ENCODE measurements at regions not wholly inside any gene's neighbourhood (a gene's known extent, or its start where the extent isn't known, plus 50 kb on each side); places are given as distances from the start of the nearest gene placed in this dataset.
"Not testable (repeated sequence)": the region's sequence is repeated elsewhere in the genome, so short reads cannot be mapped to it uniquely, and the experiment has no call there.

DNA sequence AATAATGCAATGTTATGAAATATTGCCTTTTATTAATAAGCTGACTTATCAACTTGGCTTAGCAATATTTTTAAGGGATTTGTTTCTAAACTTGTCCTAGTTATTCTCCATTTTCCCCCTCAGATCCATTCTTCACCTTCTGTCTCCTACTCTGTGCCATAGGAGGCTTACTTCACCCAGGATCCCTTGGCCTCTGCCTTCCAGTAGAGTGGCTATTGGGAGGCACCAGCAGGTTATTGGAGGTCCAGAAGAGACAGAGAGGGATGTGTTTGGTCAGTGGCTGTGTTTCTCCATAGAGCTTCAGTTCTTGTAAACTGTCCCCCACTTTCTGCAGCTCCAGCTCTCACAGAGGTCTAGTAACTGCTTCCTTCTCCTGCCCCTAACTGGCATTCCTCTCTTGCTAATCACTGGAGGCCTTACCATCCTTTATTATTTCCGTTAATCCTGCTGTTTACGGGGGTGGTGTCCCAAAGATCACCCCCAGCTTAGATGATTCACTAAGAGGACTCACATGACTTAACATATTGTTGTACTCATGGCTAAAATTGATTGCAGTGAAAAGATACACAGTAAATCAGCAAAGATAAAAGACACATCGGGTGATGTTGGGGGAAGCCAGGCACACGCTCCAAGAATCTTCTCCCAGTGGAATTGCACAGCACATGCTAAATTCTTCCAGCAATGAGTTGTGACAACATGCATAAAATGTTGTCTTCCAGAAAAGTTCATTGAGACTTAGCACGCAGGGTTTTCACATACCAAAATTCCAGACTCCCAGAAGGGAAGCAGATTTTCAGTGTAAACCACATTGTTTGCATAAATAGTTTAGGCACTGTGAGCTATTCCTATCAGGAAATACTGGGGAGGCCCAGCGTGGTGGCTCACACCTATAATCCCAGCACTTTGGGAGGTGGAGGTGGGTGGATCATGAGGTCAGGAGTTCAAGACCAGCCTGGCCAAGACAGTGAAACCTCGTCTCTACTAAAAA is 67.5 kb downstream of the RPL22L1 start:
- peak overlapping the region; percentile 92 for H3K27ac ChIP-seq (ENCODE audit: low read length, poor library complexity, severe bottlenecking)
- 2% methylated on average over 6 of the region's 7 CpGs for WGBS
- peak overlapping the region; percentile 19 for H2AK5ac ChIP-seq (ENCODE audit: low read length, severe bottlenecking)
- H3K18ac ChIP-seq (ENCODE audit: low read depth in 1 of 2, low read length in 2 of 2): peak overlapping the region; percentile 90 to 99
- H3K9ac ChIP-seq (ENCODE audit: low read length): peak overlapping the region; percentile 86
- H3K4me3 ChIP-seq (ENCODE audit: insufficient read depth in 1 of 2, low read depth in 1 of 2, low read length in 2 of 2): no peak overlapping the region
- no peak overlapping the region for H3K14ac ChIP-seq (ENCODE audit: low read length in 2 of 2)
- H3K79me1 ChIP-seq (replicated peaks; ENCODE audit: low read length, poor library complexity, severe bottlenecking): no peaks in the 10 kb centered on the region
- no peaks in the 10 kb centered on the region for H3K27me3 ChIP-seq (ENCODE audit: control insufficient read depth in 1 of 2, insufficient read depth in 1 of 2, low read length in 2 of 2)
- no peak overlapping the region for H3K23ac ChIP-seq (ENCODE audit: low read length in 2 of 2)
- peak overlapping the region; percentile 98 for H2BK120ac ChIP-seq (ENCODE audit: low read depth, low read length)
- no peaks in the 10 kb centered on the region for H3K4me1 ChIP-seq (ENCODE audit: control insufficient read depth, insufficient read depth, low read depth, low read length)
- H3K4ac ChIP-seq (ENCODE audit: low read depth in 1 of 2, low read length in 2 of 2): peak overlapping the region; percentile 83 to 96
- DNase-seq: peak; percentile 99
- no peak overlapping the region for H3K4me2 ChIP-seq (ENCODE audit: low read length, poor library complexity, severe bottlenecking)
- no peak overlapping the region for H2BK15ac ChIP-seq (ENCODE audit: low read depth, poor library complexity, severe bottlenecking)
- peak overlapping the region; percentile 61 to 99 for H2BK12ac ChIP-seq (ENCODE audit: low read length in 2 of 2)
- peak overlapping the region; percentile 57 for H2BK5ac ChIP-seq (ENCODE audit: low read depth, low read length, poor library complexity, severe bottlenecking)
- H2AFZ ChIP-seq (ENCODE audit: low read depth, low read length): no peak overlapping the region
- no peak overlapping the region for H4K8ac ChIP-seq (ENCODE audit: low read length)
- H3K9me3 ChIP-seq (ENCODE audit: control insufficient read depth, low read length): peaks cover 4% of the 10 kb centered on the region
- peak overlapping the region; percentile 34 for H4K91ac ChIP-seq (ENCODE audit: low read length)
- H3K36me3 ChIP-seq (ENCODE audit: control insufficient read depth in 1 of 2, insufficient read depth in 2 of 2, low read depth in 1 of 2, low read length in 2 of 2): no peaks in the 10 kb centered on the region

DNA sequence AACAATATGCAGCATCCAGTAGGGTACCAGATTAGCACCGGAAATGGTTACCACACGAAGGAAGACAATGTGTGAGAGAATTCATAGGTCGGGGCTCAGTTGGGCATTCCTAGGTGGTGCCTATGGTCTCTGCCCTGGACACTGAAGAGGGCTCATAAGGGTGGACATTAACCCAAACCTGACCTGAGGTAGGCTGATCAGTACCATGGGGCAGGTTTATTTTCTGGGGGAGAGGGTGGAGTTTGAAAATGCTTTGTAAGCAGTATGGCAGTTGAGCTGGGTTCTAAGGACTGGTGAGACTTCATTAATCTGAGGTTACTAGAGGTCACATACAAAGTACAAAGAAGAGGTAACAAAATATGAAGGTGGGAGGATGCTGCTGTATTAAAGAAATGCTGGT is 68.4 kb downstream of the RPL22L1 start:
- peak overlapping the region; percentile 89 for H4K8ac ChIP-seq (ENCODE audit: low read length)
- H2AFZ ChIP-seq (ENCODE audit: low read depth, low read length): no peak overlapping the region
- peak overlapping the region; percentile 83 to 96 for H3K4ac ChIP-seq (ENCODE audit: low read depth in 1 of 2, low read length in 2 of 2)
- H3K4me1 ChIP-seq (ENCODE audit: control insufficient read depth, insufficient read depth, low read depth, low read length): no peaks in the 10 kb centered on the region
- 96% methylated on average over 3 of the region's 3 CpGs for WGBS
- peak overlapping the region; percentile 76 to 99 for H2BK12ac ChIP-seq (ENCODE audit: low read length in 2 of 2)
- H3K4me2 ChIP-seq (ENCODE audit: low read length, poor library complexity, severe bottlenecking): no peak overlapping the region
- H3K36me3 ChIP-seq (ENCODE audit: control insufficient read depth in 1 of 2, insufficient read depth in 2 of 2, low read depth in 1 of 2, low read length in 2 of 2): no peaks in the 10 kb centered on the region
- no peak overlapping the region for H3K23ac ChIP-seq (ENCODE audit: low read length in 2 of 2)
- no peak for DNase-seq
- peak overlapping the region; percentile 98 for H2BK120ac ChIP-seq (ENCODE audit: low read depth, low read length)
- peak overlapping the region in 1 of 2 experiments; percentile 30 for H3K14ac ChIP-seq (ENCODE audit: low read length in 2 of 2)
- H3K79me1 ChIP-seq (replicated peaks; ENCODE audit: low read length, poor library complexity, severe bottlenecking): no peaks in the 10 kb centered on the region
- peak overlapping the region; percentile 96 for H4K91ac ChIP-seq (ENCODE audit: low read length)
- H3K27me3 ChIP-seq (ENCODE audit: control insufficient read depth in 1 of 2, insufficient read depth in 1 of 2, low read length in 2 of 2): no peaks in the 10 kb centered on the region
- H2AK5ac ChIP-seq (ENCODE audit: low read length, severe bottlenecking): peak overlapping the region; percentile 95
- H3K9ac ChIP-seq (ENCODE audit: low read length): peak overlapping the region; percentile 86
- peak overlapping the region; percentile 76 to 96 for H3K18ac ChIP-seq (ENCODE audit: low read depth in 1 of 2, low read length in 2 of 2)
- peak overlapping the region; percentile 57 for H2BK5ac ChIP-seq (ENCODE audit: low read depth, low read length, poor library complexity, severe bottlenecking)
- H3K9me3 ChIP-seq (ENCODE audit: control insufficient read depth, low read length): peaks cover 4% of the 10 kb centered on the region
- H2BK15ac ChIP-seq (ENCODE audit: low read depth, poor library complexity, severe bottlenecking): peak overlapping the region; percentile 91
- H3K4me3 ChIP-seq (ENCODE audit: insufficient read depth in 1 of 2, low read depth in 1 of 2, low read length in 2 of 2): no peak overlapping the region
- H3K27ac ChIP-seq (ENCODE audit: low read length, poor library complexity, severe bottlenecking): peak overlapping the region; percentile 92

DNA sequence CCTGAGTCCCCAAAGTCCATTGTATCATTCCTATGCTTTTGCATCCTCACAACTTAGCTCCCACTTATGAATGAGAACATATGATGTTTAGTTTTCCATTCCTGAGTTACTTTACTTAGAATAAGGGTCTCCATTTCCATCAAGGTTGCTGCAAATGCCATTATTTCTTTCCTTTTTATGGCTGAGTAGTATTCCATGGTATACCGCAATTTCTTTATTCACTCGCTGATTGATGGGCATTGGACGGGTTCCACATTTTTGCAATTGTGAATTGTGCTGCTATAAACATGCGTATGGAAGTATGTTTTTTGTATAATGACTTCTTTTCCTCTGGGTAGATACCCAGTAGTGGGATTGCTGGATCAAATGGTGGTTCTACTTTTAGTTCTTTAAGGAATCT is 69.7 kb downstream of the RPL22L1 start:
- H3K23ac ChIP-seq (ENCODE audit: low read length in 2 of 2); H2AFZ ChIP-seq (ENCODE audit: low read depth, low read length); H3K18ac ChIP-seq (ENCODE audit: low read depth in 1 of 2, low read length in 2 of 2); H3K14ac ChIP-seq (ENCODE audit: low read length in 2 of 2); H3K79me1 ChIP-seq (replicated peaks; ENCODE audit: low read length, poor library complexity, severe bottlenecking); H3K9ac ChIP-seq (ENCODE audit: low read length); H3K4me2 ChIP-seq (ENCODE audit: low read length, poor library complexity, severe bottlenecking); H2AK5ac ChIP-seq (ENCODE audit: low read length, severe bottlenecking); H2BK5ac ChIP-seq (ENCODE audit: low read depth, low read length, poor library complexity, severe bottlenecking); H3K9me3 ChIP-seq (ENCODE audit: control insufficient read depth, low read length); H2BK120ac ChIP-seq (ENCODE audit: low read depth, low read length); H3K4me1 ChIP-seq (ENCODE audit: control insufficient read depth, insufficient read depth, low read depth, low read length); H4K91ac ChIP-seq (ENCODE audit: low read length); H3K27ac ChIP-seq (ENCODE audit: low read length, poor library complexity, severe bottlenecking); H4K8ac ChIP-seq (ENCODE audit: low read length); H3K36me3 ChIP-seq (ENCODE audit: control insufficient read depth in 1 of 2, insufficient read depth in 2 of 2, low read depth in 1 of 2, low read length in 2 of 2); H3K27me3 ChIP-seq (ENCODE audit: control insufficient read depth in 1 of 2, insufficient read depth in 1 of 2, low read length in 2 of 2); H3K4me3 ChIP-seq (ENCODE audit: insufficient read depth in 1 of 2, low read depth in 1 of 2, low read length in 2 of 2); H2BK15ac ChIP-seq (ENCODE audit: low read depth, poor library complexity, severe bottlenecking); DNase-seq; H3K4ac ChIP-seq (ENCODE audit: low read depth in 1 of 2, low read length in 2 of 2): not testable (repeated sequence)
- 82% methylated on average over 4 of the region's 4 CpGs for WGBS
- peak overlapping the region in 1 of 2 experiments; percentile 52 for H2BK12ac ChIP-seq (ENCODE audit: low read length in 2 of 2)

DNA sequence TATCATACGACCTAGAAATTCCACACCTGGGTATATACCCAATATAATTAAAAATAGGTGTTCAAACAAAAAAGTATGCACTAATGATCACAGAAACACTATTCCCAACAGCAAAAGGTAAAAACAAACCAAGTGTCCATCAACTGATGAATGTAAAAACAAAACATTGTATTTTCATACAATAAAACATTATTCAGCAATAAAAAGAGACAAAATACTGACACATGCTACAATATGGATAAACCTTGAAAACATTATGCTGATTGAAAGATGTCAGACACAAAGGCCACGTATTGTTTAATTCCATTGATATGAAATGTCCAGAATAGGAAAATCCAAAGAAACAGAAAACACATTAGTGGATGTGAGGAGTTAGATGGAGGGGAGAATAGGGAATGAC is 71.0 kb downstream of the RPL22L1 start:
- no peak overlapping the region for H3K4ac ChIP-seq (ENCODE audit: low read depth in 1 of 2, low read length in 2 of 2)
- no peak overlapping the region for H2BK5ac ChIP-seq (ENCODE audit: low read depth, low read length, poor library complexity, severe bottlenecking)
- no peaks in the 10 kb centered on the region for H3K27me3 ChIP-seq (ENCODE audit: control insufficient read depth in 1 of 2, insufficient read depth in 1 of 2, low read length in 2 of 2)
- no peaks in the 10 kb centered on the region for H3K36me3 ChIP-seq (ENCODE audit: control insufficient read depth in 1 of 2, insufficient read depth in 2 of 2, low read depth in 1 of 2, low read length in 2 of 2)
- no peak overlapping the region for H4K91ac ChIP-seq (ENCODE audit: low read length)
- DNase-seq: no peak
- H2AFZ ChIP-seq (ENCODE audit: low read depth, low read length): no peak overlapping the region
- H4K8ac ChIP-seq (ENCODE audit: low read length): no peak overlapping the region
- H3K4me2 ChIP-seq (ENCODE audit: low read length, poor library complexity, severe bottlenecking): no peak overlapping the region
- H2BK120ac ChIP-seq (ENCODE audit: low read depth, low read length): no peak overlapping the region
- no peak overlapping the region for H2BK15ac ChIP-seq (ENCODE audit: low read depth, poor library complexity, severe bottlenecking)
- no peaks in the 10 kb centered on the region for H3K79me1 ChIP-seq (replicated peaks; ENCODE audit: low read length, poor library complexity, severe bottlenecking)
- H3K9ac ChIP-seq (ENCODE audit: low read length): no peak overlapping the region
- no peak overlapping the region for H2AK5ac ChIP-seq (ENCODE audit: low read length, severe bottlenecking)
- H3K4me3 ChIP-seq (ENCODE audit: insufficient read depth in 1 of 2, low read depth in 1 of 2, low read length in 2 of 2): no peak overlapping the region
- no peak overlapping the region for H3K23ac ChIP-seq (ENCODE audit: low read length in 2 of 2)
- H2BK12ac ChIP-seq (ENCODE audit: low read length in 2 of 2): no peak overlapping the region
- H3K14ac ChIP-seq (ENCODE audit: low read length in 2 of 2): no peak overlapping the region
- peaks cover 4% of the 10 kb centered on the region for H3K9me3 ChIP-seq (ENCODE audit: control insufficient read depth, low read length)
- H3K27ac ChIP-seq (ENCODE audit: low read length, poor library complexity, severe bottlenecking): no peak overlapping the region
- H3K4me1 ChIP-seq (ENCODE audit: control insufficient read depth, insufficient read depth, low read depth, low read length): no peaks in the 10 kb centered on the region
- WGBS: 100% methylated on average over 1 of the region's 2 CpGs
- H3K18ac ChIP-seq (ENCODE audit: low read depth in 1 of 2, low read length in 2 of 2): no peak overlapping the region

Measured in mesenchymal stem cell (in vitro differentiated cells and primary cell).